K562 (cell line): ENCODE measurements at regions not wholly inside any gene's neighbourhood (a gene's known extent, or its start where the extent isn't known, plus 50 kb on each side); places are given as distances from the start of the nearest gene placed in this dataset.
A peak's percentile ranks its signal among the peaks of the same experiment; 100 is the strongest.

Experiments
- ATAC-seq: fragments of 200-7000 bp; cut with Tn5 transposase; 3 replicates; pipeline ENCODE4 v1.9.1; 2020; ENCODE audit warnings: moderate library complexity
- BruUV-seq: library from RNA; stranded (reverse); fragments of 400-500 nt; replicated peaks from 2 replicates; lab custom pipeline; 2021; lab: Mats Ljungman, UMichigan
- CTCF ChIA-PET: fragments of 300-600 bp; formaldehyde crosslinking; extraction: SDS; loops from one replicate; lab custom pipeline; 2021; ENCODE audit warnings: low intra/inter-chr PET ratio; lab: Yijun Ruan, JAX
- POLR2A ChIA-PET: fragments of 300-600, 350-650 bp; sonication (Branson Sonifier 250); formaldehyde crosslinking; extraction: SDS; loops from one replicate; lab custom pipeline; 2021; ENCODE audit warnings: antibody characterized with exemption, inconsistent platforms; lab: Yijun Ruan, JAX
- DNase-seq, 4 experiments: peaks; one replicate each; pipeline versions ENCODE4 v3.0.0 to v3.0.0-alpha.2; 2011 to 2018; ENCODE audit warnings: low spot score in 3 of 4, mixed read lengths in 3 of 4; ENCODE audit errors: extremely low read depth in 1 of 4
- FAIRE-seq: peaks from 2 replicates; lab custom pipeline; 2011; peaks lifted over from hg19 to GRCh38; lab: Jason Lieb, UNC
- H2AFZ ChIP-seq: 2 replicates; pipeline ENCODE4 v1.6.0; 2011; ENCODE audit warnings: low read depth, low read length, control low read depth, inconsistent platforms
- H3K27ac ChIP-seq: fragments of 200-600 bp; 3 replicates; pipeline ENCODE4 v1.8.0; 2011; ENCODE audit warnings: low read depth, mild to moderate bottlenecking, control low read depth, inconsistent platforms, low read length, moderate library complexity, mixed read lengths; ENCODE audit errors: extremely low read depth
- H3K27me3 ChIP-seq, 2 experiments: fragments of 300-600 bp in 1 of 2; 2 replicates in 1 of 2; 3 replicates in 1 of 2; pipeline versions ENCODE4 v1.6.0 to v1.8.0; 2011; ENCODE audit warnings: inconsistent platforms in 2 of 2, low read length in 2 of 2, mild to moderate bottlenecking in 1 of 2, mixed read lengths in 1 of 2, moderate library complexity in 1 of 2; ENCODE audit not compliant: control insufficient read depth in 2 of 2, insufficient read depth in 2 of 2
- H3K36me3 ChIP-seq: fragments of 300-600 bp; 3 replicates; pipeline ENCODE4 v1.8.0; 2011; ENCODE audit warnings: mild to moderate bottlenecking, low read length, inconsistent platforms; ENCODE audit not compliant: control insufficient read depth, insufficient read depth
- H3K4me1 ChIP-seq, 2 experiments: fragments of 200-600 bp in 1 of 2; replicated peaks in 1 of 2; 2 replicates in 1 of 2; 3 replicates in 1 of 2; pipeline versions ENCODE4 v1.5.1 to v1.8.0; 2011; ENCODE audit warnings: inconsistent platforms in 2 of 2, low read length in 2 of 2, mild to moderate bottlenecking in 1 of 2, mixed read lengths in 1 of 2, moderate library complexity in 1 of 2; ENCODE audit not compliant: control insufficient read depth in 2 of 2, insufficient read depth in 2 of 2
- H3K4me2 ChIP-seq: 2 replicates; pipeline ENCODE4 v1.6.1; 2011; ENCODE audit warnings: low read length, control low read depth, inconsistent platforms, mixed read lengths; ENCODE audit not compliant: insufficient read depth
- H3K4me3 ChIP-seq: fragments of 200-600 bp; sonication (generic), shearing (Covaris generic); 2 replicates; pipeline ENCODE4 v1.5.1; 2016; ENCODE audit warnings: control low read depth, inconsistent platforms
- H3K79me2 ChIP-seq: fragments of 200-600 bp; 3 replicates; pipeline ENCODE4 v1.8.0; 2011; ENCODE audit warnings: low read length, inconsistent platforms; ENCODE audit not compliant: control insufficient read depth, insufficient read depth
- H3K9ac ChIP-seq, 2 experiments: 2 replicates each; pipeline versions ENCODE4 v1.6.0 to v1.6.1; 2011; ENCODE audit warnings: low read depth in 2 of 2, low read length in 2 of 2, control low read depth in 1 of 2, inconsistent platforms in 1 of 2, mild to moderate bottlenecking in 1 of 2, mixed read lengths in 1 of 2; ENCODE audit not compliant: insufficient read depth in 1 of 2
- H3K9me1 ChIP-seq: one replicate; pipeline ENCODE4 v1.6.0; 2011; ENCODE audit warnings: inconsistent platforms, mild to moderate bottlenecking, low read length, moderate library complexity; ENCODE audit not compliant: control insufficient read depth, insufficient read depth
- H3K9me3 ChIP-seq: replicated peaks from 2 replicates; pipeline ENCODE4 v1.5.1; 2011; ENCODE audit warnings: low read depth, low read length, inconsistent platforms; ENCODE audit not compliant: control insufficient read depth, insufficient read depth
- H4K20me1 ChIP-seq: replicated peaks from 2 replicates; pipeline ENCODE4 v1.6.1; 2011; ENCODE audit warnings: low read length, inconsistent platforms, mixed read lengths; ENCODE audit not compliant: control insufficient read depth, insufficient read depth
- ARID3A ChIP-seq: IDR thresholded peaks from 2 replicates; pipeline ENCODE4 v1.6.1; 2012; ENCODE audit warnings: low read depth, low read length, improper control_type of control experiment, borderline replicate concordance
- ATF1 ChIP-seq, 2 experiments: fragments of 450-650 bp in 1 of 2; IDR thresholded peaks; 2 replicates each; pipeline ENCODE4 v1.6.1; 2016; ENCODE audit warnings: missing compliant biosample characterization in 1 of 2, missing genetic modification characterization in 1 of 2
- CEBPG ChIP-seq, 3 experiments: fragments of 200-800 bp in 1 of 3; sonication (Bioruptor generic) in 1 of 3; sonication (generic) in 1 of 3; formaldehyde crosslinking in 1 of 3; IDR thresholded peaks in 2 of 3; conservative IDR thresholded peaks in 1 of 3; 2 replicates each; pipeline versions ENCODE4 v1.6.1 to v1.8.0; 2016 to 2022; ENCODE audit warnings: missing compliant biosample characterization in 2 of 3, missing genetic modification characterization in 2 of 3, mild to moderate bottlenecking in 1 of 3, missing genetic modification reagents in 1 of 3
- HMGN3 ChIP-seq: IDR thresholded peaks from 2 replicates; pipeline ENCODE4 v1.6.1; 2011; ENCODE audit warnings: borderline replicate concordance, low read depth, mild to moderate bottlenecking, mixed read lengths, low read length; ENCODE audit not compliant: insufficient read length; ENCODE audit errors: extremely low read depth
- MEIS2 ChIP-seq: fragments of 450-650 bp; IDR thresholded peaks from 2 replicates; pipeline ENCODE4 v1.6.1; 2014; ENCODE audit warnings: mild to moderate bottlenecking; ENCODE audit not compliant: partially characterized antibody
- NCOA1 ChIP-seq: fragments of 450-650 bp; IDR thresholded peaks from 2 replicates; pipeline ENCODE4 v1.6.1; 2016; ENCODE audit warnings: low read depth
- PBX2 ChIP-seq, 2 experiments: IDR thresholded peaks in 1 of 2; conservative IDR thresholded peaks in 1 of 2; 2 replicates each; pipeline ENCODE4 v1.6.1; 2016; ENCODE audit warnings: low read depth in 2 of 2, mild to moderate bottlenecking in 1 of 2, missing compliant biosample characterization in 1 of 2, missing genetic modification characterization in 1 of 2, moderate library complexity in 1 of 2
- PRMT5 ChIP-seq: sonication (generic); formaldehyde crosslinking; IDR thresholded peaks from 2 replicates; pipeline ENCODE4 v1.5.0; 2020; ENCODE audit warnings: missing genetic modification reagents
- RBM15 ChIP-seq: fragments of 200-400 bp; formaldehyde crosslinking; IDR thresholded peaks from 2 replicates; pipeline ENCODE4 v1.6.1; 2018; ENCODE audit warnings: mild to moderate bottlenecking, low read length, moderate library complexity; ENCODE audit not compliant: insufficient read depth
- WGBS: fragments of 100-300 bp; shearing (Covaris generic); methylation state at CpG from one replicate; pipeline ENCODE4 v1.1.6; 2016; ENCODE audit warnings: low coverage, mixed read lengths; ENCODE audit not compliant: insufficient coverage; ENCODE audit errors: missing lambda C conversion rate; 5-methylcytosine and 5-hydroxymethylcytosine counted together
- in situ Hi-C: fragments of 300-500 bp; cut with MboI; formaldehyde crosslinking; loops from 4 replicates; pipeline ENCODE4 v1.15.0; 2018; ENCODE audit warnings: inconsistent platforms, mixed read lengths
- intact Hi-C: fragments of 100-400 bp; cut with micrococcal nuclease; formaldehyde crosslinking; loops from 2 replicates; pipeline ENCODE4 v1.14.2; 2022

GRCh38 chr3:177729956-177730681 is 532.8 kb upstream of the TBL1XR1 start:
- no peak overlapping the region for H2AFZ ChIP-seq
- no peaks in the 10 kb centered on the region for H3K9me3 ChIP-seq
- no peaks in the 10 kb centered on the region for H4K20me1 ChIP-seq
- intact Hi-C loops (no loop called here), in situ Hi-C loops (no loop called here)
- H3K9me1 ChIP-seq: no peaks in the 10 kb centered on the region
- H3K79me2 ChIP-seq: no peaks in the 10 kb centered on the region
- POLR2A ChIA-PET: no interaction called here
- CTCF ChIA-PET: no interaction called here
- BruUV-seq: no TSS peak
- no peak overlapping the region for H3K4me3 ChIP-seq
- H3K9ac ChIP-seq: no peak overlapping the region
- 7% methylated on average over 13 of the region's 14 CpGs for WGBS
- H3K27me3 ChIP-seq: 0 out of 5 replicates have a peak, but pooled peaks cover 0 to 5% of the 10 kb centered on the region in 2 experiments
- ATAC-seq: no peak
- H3K4me2 ChIP-seq: no peak overlapping the region
- FAIRE-seq: no peak
- H3K4me1 ChIP-seq: no peaks in the 10 kb centered on the region; a peak in 1 of 5 replicates
- TF ChIP-seq MEIS2 (peak; percentile 31), PBX2 (CRISPR knock-in tag; IDR thresholded peaks at IDR 0.05; ENCODE audit: low read depth) (no peak), PBX2 (tag; conservative IDR thresholded peaks at IDR 0.05; ENCODE audit: low read depth) (0 out of 2 replicates have a peak, but pooled peaks have one; percentile 32), RBM15 (no peak), HMGN3 (no peak), CEBPG (CRISPR knock-in tag; IDR thresholded peaks at IDR 0.05) (no peak), CEBPG (tag; conservative IDR thresholded peaks at IDR 0.05 in 1 of 2, IDR thresholded peaks at IDR 0.05 in 1 of 2) (no peak), PRMT5 (CRISPR knock-in tag) (no peak), ARID3A (no peak), ATF1 (CRISPR knock-in tag; IDR thresholded peaks at IDR 0.05) (no peak), ATF1 (tag; IDR thresholded peaks at IDR 0.05) (no peak), NCOA1 (no peak)
- DNase-seq: no peak
- no peaks in the 10 kb centered on the region for H3K36me3 ChIP-seq
- no peak overlapping the region for H3K27ac ChIP-seq
